IMR-90 (cell line): ENCODE measurements at regions not wholly inside any gene's neighbourhood (a gene's known extent, or its start where the extent isn't known, plus 50 kb on each side); places are given as distances from the start of the nearest gene placed in this dataset.

ENCODE experiments used
- ATAC-seq: fragments of 200-7000 bp; cut with Tn5 transposase; 2 replicates; pipeline ENCODE4 v1.9.1; 2020; ENCODE audit warnings: low read depth, mild to moderate bottlenecking, moderate library complexity
- BruUV-seq: library from RNA; stranded (reverse); fragments of 400-500 nt; replicated peaks from 2 replicates; lab custom pipeline; 2021; lab: Mats Ljungman, UMichigan
- CTCF ChIA-PET: fragments of 300-600 bp; formaldehyde crosslinking; extraction: SDS; loops from one replicate; lab custom pipeline; 2021; ENCODE audit warnings: antibody characterized with exemption; lab: Yijun Ruan, JAX
- POLR2A ChIA-PET: fragments of 300-600 bp; sonication (Branson Sonifier 250); formaldehyde crosslinking; loops from one replicate; lab custom pipeline; 2022; ENCODE audit warnings: antibody characterized with exemption; ENCODE audit not compliant: unreplicated experiment; lab: Charles Lee
- DNase-seq: peaks from one replicate; pipeline ENCODE4 v3.0.0; 2013
- H2AFZ ChIP-seq: replicated peaks from 2 replicates; pipeline ENCODE3; 2013; ENCODE audit warnings: low read length, mild to moderate bottlenecking; ENCODE audit not compliant: poor library complexity
- H2AK5ac ChIP-seq: 2 replicates; pipeline ENCODE4 v1.6.1; 2013; ENCODE audit warnings: low read depth, low read length, inconsistent platforms
- H2AK9ac ChIP-seq: replicated peaks from 2 replicates; pipeline ENCODE3; 2013; ENCODE audit warnings: mild to moderate bottlenecking, low read depth, low read length, moderate library complexity; ENCODE audit not compliant: poor library complexity
- H2BK120ac ChIP-seq: 2 replicates; pipeline ENCODE4 v1.6.1; 2013; ENCODE audit warnings: low read depth, low read length, inconsistent platforms
- H2BK15ac ChIP-seq: 3 replicates; pipeline ENCODE4 v1.6.1; 2013; ENCODE audit warnings: low read depth, low read length, inconsistent platforms
- H2BK20ac ChIP-seq: 2 replicates; pipeline ENCODE4 v1.6.1; 2013; ENCODE audit warnings: low read depth, mild to moderate bottlenecking, inconsistent platforms, low read length, moderate library complexity
- H2BK5ac ChIP-seq: 2 replicates; pipeline ENCODE4 v1.6.1; 2013; ENCODE audit warnings: mild to moderate bottlenecking, low read depth, low read length, inconsistent platforms; ENCODE audit not compliant: poor library complexity, severe bottlenecking
- H3K14ac ChIP-seq: replicated peaks from 2 replicates; pipeline ENCODE4 v1.6.1; 2013; ENCODE audit warnings: low read depth, low read length, inconsistent platforms
- H3K18ac ChIP-seq: 2 replicates; pipeline ENCODE4 v1.6.1; 2013; ENCODE audit warnings: low read depth, low read length, control low read depth
- H3K23ac ChIP-seq: 2 replicates; pipeline ENCODE4 v1.6.1; 2013; ENCODE audit warnings: low read depth, low read length, inconsistent platforms
- H3K27ac ChIP-seq: 2 replicates; pipeline ENCODE4 v1.5.1; 2013; ENCODE audit warnings: mild to moderate bottlenecking, control low read depth, low read length; ENCODE audit not compliant: insufficient read depth
- H3K27me3 ChIP-seq: 2 replicates; pipeline ENCODE4 v1.6.1; 2013; ENCODE audit warnings: low read length; ENCODE audit not compliant: control insufficient read depth, insufficient read depth
- H3K36me3 ChIP-seq: 2 replicates; pipeline ENCODE4 v1.6.1; 2013; ENCODE audit warnings: low read length, mixed read lengths; ENCODE audit not compliant: control insufficient read depth, insufficient read depth
- H3K4ac ChIP-seq: 2 replicates; pipeline ENCODE4 v1.6.1; 2013; ENCODE audit warnings: low read depth, low read length, inconsistent platforms
- H3K4me1 ChIP-seq: 2 replicates; pipeline ENCODE4 v1.6.1; 2013; ENCODE audit warnings: low read length, mixed read lengths; ENCODE audit not compliant: control insufficient read depth, insufficient read depth
- H3K4me2 ChIP-seq: 2 replicates; pipeline ENCODE4 v1.6.1; 2013; ENCODE audit warnings: low read depth, mild to moderate bottlenecking, control low read depth, low read length, moderate library complexity
- H3K4me3 ChIP-seq: 2 replicates; pipeline ENCODE4 v1.5.1; 2013; ENCODE audit warnings: low read depth, mild to moderate bottlenecking, control low read depth, low read length, moderate library complexity; ENCODE audit not compliant: insufficient read depth
- H3K56ac ChIP-seq: 2 replicates; pipeline ENCODE4 v1.6.1; 2013; ENCODE audit warnings: low read length, inconsistent platforms; ENCODE audit not compliant: insufficient read depth; ENCODE audit errors: extremely low read depth
- H3K79me1 ChIP-seq, 2 experiments: 2 replicates each; pipeline ENCODE4 v1.6.1; 2013; ENCODE audit warnings: low read length in 2 of 2, inconsistent platforms in 1 of 2, low read depth in 1 of 2
- H3K9ac ChIP-seq: 2 replicates; pipeline ENCODE4 v1.6.1; 2013; ENCODE audit warnings: low read depth, low read length, control low read depth
- H3K9me1 ChIP-seq: 2 replicates; pipeline ENCODE4 v1.6.1; 2013; ENCODE audit warnings: low read length, inconsistent platforms; ENCODE audit not compliant: insufficient read depth
- H3K9me3 ChIP-seq: 2 replicates; pipeline ENCODE4 v1.6.1; 2013; ENCODE audit warnings: low read length; ENCODE audit not compliant: control insufficient read depth, insufficient read depth
- H4K20me1 ChIP-seq: 2 replicates; pipeline ENCODE4 v1.6.1; 2013; ENCODE audit warnings: low read length, inconsistent platforms; ENCODE audit not compliant: insufficient read depth
- H4K5ac ChIP-seq: 2 replicates; pipeline ENCODE4 v1.6.1; 2013; ENCODE audit warnings: mild to moderate bottlenecking, low read depth, low read length, control low read depth
- H4K8ac ChIP-seq, 2 experiments: 2 replicates each; pipeline ENCODE4 v1.6.1; 2013; ENCODE audit warnings: low read depth in 2 of 2, low read length in 2 of 2, control low read depth in 1 of 2, inconsistent platforms in 1 of 2
- H4K91ac ChIP-seq: 2 replicates; pipeline ENCODE4 v1.6.1; 2013; ENCODE audit warnings: low read depth, low read length, inconsistent platforms; ENCODE audit not compliant: insufficient read depth
- BHLHE40 ChIP-seq: fragments of 150-350 bp; IDR thresholded peaks from 2 replicates; pipeline ENCODE4 v1.6.1; 2016; ENCODE audit warnings: mild to moderate bottlenecking, low read depth, low read length
- CEBPB ChIP-seq: IDR thresholded peaks from 2 replicates; pipeline ENCODE4 v1.6.1; 2012; ENCODE audit warnings: low read depth, low read length, improper control_type of control experiment
- CHD1 ChIP-seq: IDR thresholded peaks from 2 replicates; pipeline ENCODE4 v1.6.1; 2012; ENCODE audit warnings: low read depth, low read length, improper control_type of control experiment
- CTCF ChIP-seq: conservative IDR thresholded peaks from 2 replicates; pipeline ENCODE4 v1.5.1; 2012; ENCODE audit warnings: mild to moderate bottlenecking, low read depth, low read length, improper control_type of control experiment
- FOS ChIP-seq: fragments of 150-350 bp; IDR thresholded peaks from 2 replicates; pipeline ENCODE4 v1.6.1; 2016; ENCODE audit warnings: low read depth, low read length
- MAFK ChIP-seq: IDR thresholded peaks from 2 replicates; pipeline ENCODE4 v1.6.1; 2012; ENCODE audit warnings: low read depth, low read length, improper control_type of control experiment
- MXI1 ChIP-seq: IDR thresholded peaks from 2 replicates; pipeline ENCODE4 v1.6.1; 2012; ENCODE audit warnings: low read depth, mild to moderate bottlenecking, low read length, moderate library complexity, borderline replicate concordance
- RAD21 ChIP-seq: IDR thresholded peaks from 2 replicates; pipeline ENCODE4 v1.6.1; 2012; ENCODE audit warnings: low read length, improper control_type of control experiment
- RCOR1 ChIP-seq: IDR thresholded peaks from 2 replicates; pipeline ENCODE4 v1.6.1; 2012; ENCODE audit warnings: mild to moderate bottlenecking, low read length, improper control_type of control experiment; ENCODE audit not compliant: insufficient replicate concordance
- RFX5 ChIP-seq: IDR thresholded peaks from 2 replicates; pipeline ENCODE4 v1.8.0; 2012; ENCODE audit warnings: low read depth, mild to moderate bottlenecking, low read length, moderate library complexity
- SMC3 ChIP-seq: fragments of 150-350 bp; IDR thresholded peaks from 2 replicates; pipeline ENCODE4 v1.6.1; 2016; ENCODE audit warnings: low read depth, mild to moderate bottlenecking, antibody characterized with exemption, low read length, moderate library complexity
- WGBS, 2 experiments: methylation state at CpG; one replicate each; pipeline versions ENCODE4 v1.1.5 to v1.1.7; 2013; ENCODE audit warnings: missing lambda C conversion rate in 2 of 2; ENCODE audit not compliant: insufficient read length in 1 of 2; ENCODE audit errors: extremely low coverage in 2 of 2; 5-methylcytosine and 5-hydroxymethylcytosine counted together
- dilution Hi-C: fragments of 300-500 bp; cut with HindIII; formaldehyde crosslinking; loops from one replicate; pipeline ENCODE4 v1.14.3; 2018; ENCODE audit warnings: low sequenced_read_pairs; ENCODE audit not compliant: unreplicated experiment
- in situ Hi-C: fragments of 300-500 bp; cut with MboI; formaldehyde crosslinking; loops from 3 replicates; pipeline ENCODE4 v1.14.3; 2019; ENCODE audit warnings: low sequenced_read_pairs, inconsistent platforms, mixed read lengths
- intact Hi-C: fragments of 100-400 bp; cut with micrococcal nuclease; formaldehyde crosslinking; loops from 2 replicates; pipeline ENCODE4 v1.10.0; 2022
- TF ChIP-seq, protein P1 (sequence below): fragments of 150-350 bp; IDR thresholded peaks from 2 replicates; pipeline ENCODE4 v1.6.1; 2016; ENCODE audit warnings: low read depth, mild to moderate bottlenecking, low read length, moderate library complexity, borderline replicate concordance

DNA sequence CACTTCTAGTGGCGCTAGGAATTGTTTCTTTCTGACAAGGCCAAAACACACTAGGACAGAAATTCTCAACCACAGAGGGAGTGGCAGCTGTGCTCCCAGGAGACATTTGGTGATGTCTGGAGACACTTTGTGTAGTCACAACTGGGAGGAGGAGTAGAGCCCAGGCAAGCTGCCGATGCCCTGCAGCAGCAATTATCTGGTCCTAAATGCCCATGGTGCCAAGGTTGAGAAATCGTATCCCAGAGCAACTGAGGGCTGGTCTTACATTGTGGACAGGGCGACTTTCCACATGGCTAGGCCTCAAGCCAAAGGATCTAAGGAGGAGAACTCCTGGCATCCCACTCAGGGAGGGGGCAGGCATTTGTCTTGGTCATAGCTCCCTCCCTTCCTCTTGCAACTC, 259.9 kb downstream of the GADD45G start:
- no peak overlapping the region for H3K23ac ChIP-seq
- H3K36me3 ChIP-seq, result no peaks in the 10 kb centered on the region
- H3K14ac ChIP-seq, result no peak overlapping the region
- no peak for DNase-seq
- H3K4me1 ChIP-seq, result no peaks in the 10 kb centered on the region
- TF ChIP-seq, protein P1, sequence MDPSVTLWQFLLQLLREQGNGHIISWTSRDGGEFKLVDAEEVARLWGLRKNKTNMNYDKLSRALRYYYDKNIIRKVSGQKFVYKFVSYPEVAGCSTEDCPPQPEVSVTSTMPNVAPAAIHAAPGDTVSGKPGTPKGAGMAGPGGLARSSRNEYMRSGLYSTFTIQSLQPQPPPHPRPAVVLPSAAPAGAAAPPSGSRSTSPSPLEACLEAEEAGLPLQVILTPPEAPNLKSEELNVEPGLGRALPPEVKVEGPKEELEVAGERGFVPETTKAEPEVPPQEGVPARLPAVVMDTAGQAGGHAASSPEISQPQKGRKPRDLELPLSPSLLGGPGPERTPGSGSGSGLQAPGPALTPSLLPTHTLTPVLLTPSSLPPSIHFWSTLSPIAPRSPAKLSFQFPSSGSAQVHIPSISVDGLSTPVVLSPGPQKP, result no peak
- no peak for TF ChIP-seq FOS
- TF ChIP-seq CEBPB, result no peak
- no peak for TF ChIP-seq MAFK
- TF ChIP-seq SMC3, result no peak
- TF ChIP-seq RFX5, result no peak
- TF ChIP-seq RAD21, result no peak
- TF ChIP-seq CTCF, result no peak
- no peak for TF ChIP-seq CHD1
- TF ChIP-seq BHLHE40, result no peak
- no peak for TF ChIP-seq MXI1
- TF ChIP-seq RCOR1, result no peak
- no peak overlapping the region for H4K5ac ChIP-seq
- no peak overlapping the region for H3K56ac ChIP-seq
- H3K4ac ChIP-seq, result no peak overlapping the region
- H3K9me3 ChIP-seq, result no peaks in the 10 kb centered on the region
- no peak overlapping the region for H2AK5ac ChIP-seq
- WGBS, 2 experiments, result 58% methylated on average over 3 of the region's 4 CpGs; no CpG with 5 or more reads in 1 of the 2 experiments
- no peak overlapping the region for H3K4me3 ChIP-seq
- H3K27ac ChIP-seq, result no peak overlapping the region
- H4K91ac ChIP-seq, result no peak overlapping the region
- H2BK120ac ChIP-seq, result no peak overlapping the region
- no peaks in the 10 kb centered on the region for H4K20me1 ChIP-seq
- intact Hi-C loops, result no loop called here
- ATAC-seq, result no peak
- H3K18ac ChIP-seq, result no peak overlapping the region
- dilution Hi-C loops, result no loop called here
- no TSS peak for BruUV-seq
- in situ Hi-C loops, result no loop called here
- no peaks in the 10 kb centered on the region; the same call in 1 of the 2 replicates for H3K27me3 ChIP-seq
- CTCF ChIA-PET, result no interaction called here
- no peaks in the 10 kb centered on the region for H3K79me1 ChIP-seq
- H3K4me2 ChIP-seq, result no peak overlapping the region
- H2BK20ac ChIP-seq, result no peak overlapping the region
- H3K9ac ChIP-seq, result no peak overlapping the region
- no peak overlapping the region for H4K8ac ChIP-seq
- H2AK9ac ChIP-seq, result no peak overlapping the region
- H2BK5ac ChIP-seq, result no peak overlapping the region
- no peaks in the 10 kb centered on the region for H3K9me1 ChIP-seq
- no peak overlapping the region for H2AFZ ChIP-seq
- POLR2A ChIA-PET, result no interaction called here
- H2BK15ac ChIP-seq, result no peak overlapping the region
